ENCODE measurements at regions not wholly inside any gene's neighbourhood (a gene's known extent, or its start where the extent isn't known, plus 50 kb on each side); places are given as distances from the start of the nearest gene placed in this dataset.

- intact Hi-C loops (cut with DNase I; ENCODE audit: low total_unique reads) = no loop called here
Measured at GRCh38 chr1:14313731-14314431, 284.6 kb upstream of the KAZN start.

GRCh38 chr1:14318830-14319229, 279.7 kb upstream of the KAZN start:
- Histone ChIP-seq H3K4me3 (no peak overlapping the region), H3K36me3 (no peaks in the 10 kb centered on the region), H3K27me3 (no peaks in the 10 kb centered on the region), H3K27ac (no peak overlapping the region), H3K9me3 (no peaks in the 10 kb centered on the region), H3K4me1 (peaks cover 0 to 3% (median under 1%) of the 10 kb centered on the region in 4 donors)
- intact Hi-C loops (cut with DNase I; ENCODE audit: low total_unique reads) (no loop called here), in situ Hi-C loops (cut with MboI; ENCODE audit: low pct_ligation_motif_present in 1 of 4, low pct_unique_long_range_greater_than_20kb in 1 of 4, low sequenced_read_pairs in 3 of 4) (no loop called here)
- no peak for DNase-seq
- no peak for TF ChIP-seq POLR2AphosphoS5 (IDR thresholded peaks at IDR 0.05)
- WGBS, 2 donors (ENCODE audit: low coverage in 1 of 2) = 92 to 100% methylated on average over 1 of the region's 1 CpG

More at GRCh38 chr1:14313731-14314431, 284.6 kb upstream of the KAZN start:
- no peak overlapping the region for H3K4me3 ChIP-seq
- no peak overlapping the region for H3K27ac ChIP-seq
- in situ Hi-C loops (cut with MboI; ENCODE audit: low pct_ligation_motif_present in 1 of 4, low pct_unique_long_range_greater_than_20kb in 1 of 4, low sequenced_read_pairs in 3 of 4) = no loop called here
- H3K4me1 ChIP-seq = no peaks in the 10 kb centered on the region
- H3K27me3 ChIP-seq = no peaks in the 10 kb centered on the region
- no peak for DNase-seq
- H3K36me3 ChIP-seq = no peaks in the 10 kb centered on the region
- no peaks in the 10 kb centered on the region for H3K9me3 ChIP-seq
- TF ChIP-seq POLR2AphosphoS5 (IDR thresholded peaks at IDR 0.05) (no peak), POLR2A (IDR thresholded peaks at IDR 0.05) (no peak), EP300 (IDR thresholded peaks at IDR 0.05; ENCODE audit: low read depth) (no peak)
- TF ChIP-seq, protein P1, sequence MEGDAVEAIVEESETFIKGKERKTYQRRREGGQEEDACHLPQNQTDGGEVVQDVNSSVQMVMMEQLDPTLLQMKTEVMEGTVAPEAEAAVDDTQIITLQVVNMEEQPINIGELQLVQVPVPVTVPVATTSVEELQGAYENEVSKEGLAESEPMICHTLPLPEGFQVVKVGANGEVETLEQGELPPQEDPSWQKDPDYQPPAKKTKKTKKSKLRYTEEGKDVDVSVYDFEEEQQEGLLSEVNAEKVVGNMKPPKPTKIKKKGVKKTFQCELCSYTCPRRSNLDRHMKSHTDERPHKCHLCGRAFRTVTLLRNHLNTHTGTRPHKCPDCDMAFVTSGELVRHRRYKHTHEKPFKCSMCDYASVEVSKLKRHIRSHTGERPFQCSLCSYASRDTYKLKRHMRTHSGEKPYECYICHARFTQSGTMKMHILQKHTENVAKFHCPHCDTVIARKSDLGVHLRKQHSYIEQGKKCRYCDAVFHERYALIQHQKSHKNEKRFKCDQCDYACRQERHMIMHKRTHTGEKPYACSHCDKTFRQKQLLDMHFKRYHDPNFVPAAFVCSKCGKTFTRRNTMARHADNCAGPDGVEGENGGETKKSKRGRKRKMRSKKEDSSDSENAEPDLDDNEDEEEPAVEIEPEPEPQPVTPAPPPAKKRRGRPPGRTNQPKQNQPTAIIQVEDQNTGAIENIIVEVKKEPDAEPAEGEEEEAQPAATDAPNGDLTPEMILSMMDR (IDR thresholded peaks at IDR 0.05) = no peak
- WGBS, 2 donors (ENCODE audit: low coverage in 1 of 2) = 67 to 80% methylated on average over 1 of the region's 1 CpG

DNA sequence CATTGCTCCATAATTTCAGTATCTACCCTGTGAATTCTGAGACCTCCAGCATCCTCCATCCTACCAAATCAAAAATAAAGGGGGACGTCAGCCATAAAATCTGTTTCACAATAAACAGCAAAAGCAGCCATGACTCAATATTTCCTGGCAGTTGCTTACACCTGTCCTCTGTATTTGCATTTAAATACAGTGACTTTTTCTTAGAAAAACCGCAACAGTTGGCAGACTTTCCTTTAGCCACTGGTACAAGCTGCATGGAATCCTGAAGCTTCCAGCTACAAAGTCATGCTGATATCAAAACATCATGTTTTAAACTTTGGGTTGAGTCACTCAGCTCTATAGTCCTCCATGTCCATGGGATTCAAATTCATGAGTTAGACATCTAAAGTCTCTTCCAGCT, 278.0 kb upstream of the KAZN start:
- H3K4me1 ChIP-seq = peaks cover 0 to 6% (median 2%) of the 10 kb centered on the region in 4 donors
- H3K27me3 ChIP-seq = no peaks in the 10 kb centered on the region
- H3K4me3 ChIP-seq = no peak overlapping the region
- WGBS, 2 donors (ENCODE audit: low coverage in 1 of 2) = 69 to 83% methylated on average over 1 to 2 of the region's 2 CpGs
- no peaks in the 10 kb centered on the region for H3K36me3 ChIP-seq
- no peak for TF ChIP-seq POLR2AphosphoS5 (IDR thresholded peaks at IDR 0.05)
- TF ChIP-seq EP300 (IDR thresholded peaks at IDR 0.05; ENCODE audit: low read depth) = no peak
- TF ChIP-seq, protein P1 (IDR thresholded peaks at IDR 0.05) = no peak
- no peak for TF ChIP-seq POLR2A (IDR thresholded peaks at IDR 0.05)
- no peak overlapping the region for H3K27ac ChIP-seq
- in situ Hi-C loops (cut with MboI; ENCODE audit: low pct_ligation_motif_present in 1 of 4, low pct_unique_long_range_greater_than_20kb in 1 of 4, low sequenced_read_pairs in 3 of 4) (no loop called here), intact Hi-C loops (cut with DNase I; ENCODE audit: low total_unique reads) (no loop called here)
- no peaks in the 10 kb centered on the region for H3K9me3 ChIP-seq
- DNase-seq = no peak

DNA sequence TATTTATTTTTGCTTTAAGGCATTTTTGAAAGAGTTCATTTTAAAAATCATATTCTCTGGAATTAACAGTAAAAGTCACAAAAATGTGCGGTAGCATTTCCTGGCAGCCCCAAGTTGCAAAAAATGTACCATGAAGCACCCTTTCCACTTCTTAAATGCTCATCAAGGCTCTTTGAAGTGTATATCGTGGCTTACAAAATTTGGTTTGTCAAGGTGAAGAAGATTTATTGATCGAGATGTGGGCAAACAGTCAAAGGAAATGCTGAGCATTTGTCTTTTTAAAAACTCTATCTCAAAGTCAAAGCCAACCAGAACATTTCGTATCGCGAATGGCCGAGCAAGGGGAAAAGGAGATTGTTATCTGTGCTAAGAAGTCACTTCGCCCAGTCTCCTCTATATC, 277.5 kb upstream of the KAZN start:
- WGBS, 2 donors (ENCODE audit: low coverage in 1 of 2) = 63 to 82% methylated on average over 8 of the region's 8 CpGs
- H3K4me3 ChIP-seq = no peak overlapping the region
- no peaks in the 10 kb centered on the region for H3K27me3 ChIP-seq
- no peak overlapping the region for H3K27ac ChIP-seq
- peaks cover 0 to 6% (median 2%) of the 10 kb centered on the region in 4 donors for H3K4me1 ChIP-seq
- TF ChIP-seq, protein P1 (IDR thresholded peaks at IDR 0.05) = no peak
- in situ Hi-C loops (cut with MboI; ENCODE audit: low pct_ligation_motif_present in 1 of 4, low pct_unique_long_range_greater_than_20kb in 1 of 4, low sequenced_read_pairs in 3 of 4) = no loop called here
- no peaks in the 10 kb centered on the region for H3K9me3 ChIP-seq
- intact Hi-C loops (cut with DNase I; ENCODE audit: low total_unique reads) = no loop called here
- no peaks in the 10 kb centered on the region for H3K36me3 ChIP-seq
- no peak for DNase-seq

DNA sequence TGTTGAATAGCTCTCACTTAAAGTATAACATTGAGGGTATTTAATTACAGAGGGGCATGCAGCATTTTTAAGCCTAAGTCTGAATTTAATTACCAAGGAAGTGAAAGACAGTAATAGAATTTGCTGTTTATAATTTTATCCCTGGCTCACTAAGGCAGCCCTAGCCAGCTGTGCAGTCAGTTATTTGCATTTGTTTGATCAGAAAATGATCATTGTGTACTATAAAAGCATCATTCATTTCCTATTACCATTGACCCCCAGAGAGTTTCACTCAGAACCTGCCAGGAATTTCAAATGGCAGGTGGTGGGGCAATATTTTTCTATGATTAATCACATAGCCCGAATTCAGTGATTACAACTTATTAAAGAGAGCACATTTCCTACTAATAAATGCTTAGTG, 277.1 kb upstream of the KAZN start:
- Histone ChIP-seq H3K27ac (no peak overlapping the region), H3K36me3 (no peaks in the 10 kb centered on the region), H3K4me1 (peaks cover 0 to 6% (median 2%) of the 10 kb centered on the region in 4 donors), H3K27me3 (no peaks in the 10 kb centered on the region), H3K4me3 (no peak overlapping the region), H3K9me3 (no peaks in the 10 kb centered on the region)
- WGBS, 2 donors (ENCODE audit: low coverage in 1 of 2) = 88 to 100% methylated on average over 1 of the region's 1 CpG
- intact Hi-C loops (cut with DNase I; ENCODE audit: low total_unique reads) (no loop called here), in situ Hi-C loops (cut with MboI; ENCODE audit: low pct_ligation_motif_present in 1 of 4, low pct_unique_long_range_greater_than_20kb in 1 of 4, low sequenced_read_pairs in 3 of 4) (no loop called here)
- no peak for TF ChIP-seq POLR2A (IDR thresholded peaks at IDR 0.05)
- no peak for TF ChIP-seq EP300 (IDR thresholded peaks at IDR 0.05; ENCODE audit: low read depth)
- TF ChIP-seq, protein P1 (IDR thresholded peaks at IDR 0.05) = no peak
- no peak for TF ChIP-seq POLR2AphosphoS5 (IDR thresholded peaks at IDR 0.05)
- DNase-seq = no peak
